ENCODE measurements at regions not wholly inside any gene's neighbourhood (a gene's known extent, or its start where the extent isn't known, plus 50 kb on each side); places are given as distances from the start of the nearest gene placed in this dataset.

DNA sequence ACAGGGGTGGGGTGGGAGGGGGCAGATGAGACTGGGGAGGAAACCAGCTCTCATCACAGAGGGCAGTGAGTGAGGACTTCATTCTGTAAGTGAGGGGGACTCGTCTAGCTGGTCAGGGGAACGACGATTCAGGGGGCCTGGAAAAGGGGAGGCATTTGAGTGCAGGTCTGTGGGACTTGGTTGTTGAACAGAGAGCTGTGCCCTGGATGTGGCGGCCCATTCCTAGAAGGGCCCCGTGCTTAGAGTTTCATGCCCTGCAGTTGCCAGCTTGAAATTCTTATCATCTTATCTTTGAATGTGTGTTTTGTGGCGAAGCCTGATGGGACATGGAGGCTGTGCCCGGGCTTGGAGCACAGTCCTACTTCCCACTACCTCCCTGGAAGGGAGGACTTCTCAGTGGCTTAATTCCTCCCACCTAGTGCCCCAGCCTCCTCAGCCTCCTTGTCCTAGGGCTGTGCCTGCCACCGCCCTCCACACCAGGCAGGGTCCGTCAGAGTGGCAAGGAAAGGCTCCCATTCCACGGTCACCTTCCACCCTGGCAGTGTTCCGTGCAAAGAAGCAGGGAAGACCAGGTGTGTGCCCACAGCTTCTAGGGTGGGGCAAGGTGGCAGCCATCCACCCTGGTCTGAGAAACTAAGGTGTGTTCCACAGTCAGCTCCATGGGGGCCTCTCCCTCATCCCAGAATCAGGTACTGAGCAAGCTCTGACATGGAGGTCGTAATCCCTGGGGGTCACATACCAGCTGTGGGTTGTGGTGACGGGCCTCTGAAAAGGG lies 59.7 kb upstream of the LMO1 start:
- DNase-seq (ENCODE audit: low read depth in 3 of 3, low spot score in 1 of 3): no peak

DNA sequence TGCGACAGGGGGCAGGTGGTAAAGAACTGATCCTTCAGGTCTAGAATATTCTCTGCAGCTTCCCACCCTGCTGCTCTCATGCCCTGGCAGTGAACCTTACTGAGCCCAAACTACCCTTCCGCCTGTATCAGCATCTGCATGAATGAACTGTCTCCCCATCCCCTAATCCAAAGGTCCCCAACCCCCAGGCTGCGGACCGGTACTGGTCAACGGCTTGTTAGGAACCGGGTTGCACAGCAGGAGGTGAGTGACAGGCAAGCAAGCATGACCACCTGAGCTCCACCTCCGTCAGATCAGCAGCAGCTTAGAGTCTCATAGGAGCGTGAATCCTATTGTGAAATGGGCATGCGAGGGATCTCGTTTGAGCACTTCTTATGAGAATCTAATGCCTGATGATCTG lies 58.2 kb upstream of the LMO1 start:
- no peak for DNase-seq (ENCODE audit: low read depth in 3 of 3, low spot score in 1 of 3)

DNA sequence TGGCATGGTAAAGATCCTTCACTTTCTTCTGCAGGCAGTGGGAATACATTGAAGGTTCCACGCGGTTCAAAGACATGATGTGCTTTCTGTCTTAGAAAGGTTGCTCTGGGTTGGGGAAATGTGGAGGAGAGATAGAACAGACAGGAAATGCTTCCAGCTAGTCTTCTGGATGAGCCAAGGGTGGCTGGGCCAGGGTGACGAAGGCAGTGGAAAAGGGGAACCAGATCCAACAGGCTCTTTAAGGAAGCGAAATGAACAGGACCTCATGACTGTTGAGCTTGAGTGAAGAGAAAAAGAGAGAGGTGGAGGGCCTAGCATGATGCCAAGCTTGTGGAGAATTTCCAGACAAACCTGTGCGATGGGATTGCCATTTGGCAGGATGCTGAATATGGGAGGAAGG lies 56.4 kb upstream of the LMO1 start:
- no peak for DNase-seq (ENCODE audit: low read depth in 3 of 3, low spot score in 1 of 3)

GRCh38 chr11:8318536-8318935 lies 54.9 kb upstream of the LMO1 start:
- DNase-seq (ENCODE audit: low read depth in 3 of 3, low spot score in 1 of 3): no peak

DNA sequence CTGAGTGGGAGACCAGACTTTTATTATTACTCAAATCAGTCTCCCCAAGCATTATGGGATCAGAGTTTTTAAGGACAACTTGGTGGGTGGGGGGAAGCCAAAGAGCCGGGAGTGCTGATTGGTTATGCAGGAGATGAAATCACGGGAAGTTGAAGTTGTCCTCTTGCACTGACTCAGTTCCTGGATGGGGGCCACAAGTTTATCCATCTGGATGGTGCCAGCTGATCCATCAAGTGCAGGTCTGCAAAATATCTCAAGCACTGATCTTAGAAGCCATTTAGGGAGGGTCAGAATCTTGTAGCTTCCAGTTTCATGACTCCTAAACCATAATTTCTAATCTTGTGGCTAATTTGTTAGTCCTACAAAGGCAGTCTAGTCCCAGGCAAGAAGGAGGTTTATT lies 53.5 kb upstream of the LMO1 start:
- no peak for DNase-seq (ENCODE audit: low read depth in 3 of 3, low spot score in 1 of 3)

GRCh38 chr11:8315954-8316353 lies 52.3 kb upstream of the LMO1 start:
- DNase-seq (ENCODE audit: low read depth in 3 of 3, low spot score in 1 of 3): no peak

DNA sequence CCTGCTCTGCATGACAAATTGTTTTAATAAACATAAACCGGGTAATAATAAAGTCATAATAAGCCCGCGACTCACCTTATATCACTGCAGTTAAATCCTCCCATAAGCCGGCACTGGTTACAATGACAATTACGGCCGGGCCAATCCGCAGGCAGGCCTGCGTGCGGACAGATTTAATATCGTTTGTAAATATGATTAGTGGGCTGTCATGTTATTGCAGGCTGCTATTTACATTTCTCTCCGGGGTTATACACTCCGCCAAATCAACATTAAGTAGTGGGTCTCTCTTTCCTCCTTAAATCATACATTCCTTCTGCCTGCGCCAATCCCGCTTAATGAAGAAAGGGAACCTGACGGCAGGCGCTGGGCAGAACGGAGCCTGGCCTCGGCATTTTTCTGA lies 51.8 kb upstream of the LMO1 start:
- no peak for DNase-seq (ENCODE audit: low read depth in 3 of 3, low spot score in 1 of 3)

GRCh38 chr11:8314916-8315315 lies 51.2 kb upstream of the LMO1 start:
- DNase-seq (ENCODE audit: low read depth in 3 of 3, low spot score in 1 of 3): no peak

DNA sequence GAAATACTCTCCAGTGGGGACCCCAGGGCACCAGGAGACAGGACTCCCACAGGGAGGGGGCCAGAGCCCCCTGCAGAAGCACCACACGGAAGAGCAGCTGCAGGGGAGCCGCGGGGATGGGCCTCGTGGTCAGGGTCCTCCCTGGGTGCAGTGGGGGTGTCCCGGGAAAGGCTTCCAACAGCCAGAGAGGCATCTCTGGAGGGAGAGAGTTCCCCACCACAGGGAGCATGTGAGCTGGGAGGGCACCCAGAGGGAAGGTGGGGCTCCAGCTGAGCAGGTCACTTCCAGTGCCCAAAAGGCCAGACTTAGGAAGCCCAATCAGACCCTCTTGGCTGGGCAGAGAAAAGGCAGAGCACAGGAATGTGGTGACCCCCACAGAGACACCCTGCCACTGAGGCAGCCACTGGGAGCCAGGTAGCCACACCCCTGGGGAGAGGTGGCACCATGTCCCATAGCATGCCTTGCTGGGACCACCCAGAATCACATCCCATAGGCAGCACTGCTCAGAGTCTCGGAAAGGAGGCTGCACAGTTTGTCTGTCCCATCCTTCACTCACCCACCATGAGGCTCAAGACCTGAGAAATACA lies 49.9 kb upstream of the LMO1 start:
- DNase-seq (ENCODE audit: low read depth in 3 of 3, low spot score in 1 of 3): no peak
